ENCODE measurements at regions not wholly inside any gene's neighbourhood (a gene's known extent, or its start where the extent isn't known, plus 50 kb on each side); places are given as distances from the start of the nearest gene placed in this dataset.

GRCh38 chr18:73735836-73736235 lies 411.8 kb downstream of the FBXO15 start:
- Histone ChIP-seq H4K20me1 (ENCODE audit: control insufficient read depth, insufficient read depth) (no peaks in the 10 kb centered on the region), H3K9me3 (replicated peaks; ENCODE audit: control insufficient read depth, insufficient read depth, low read length) (no peaks in the 10 kb centered on the region), H3K79me2 (ENCODE audit: control insufficient read depth, insufficient read depth, low read length) (no peaks in the 10 kb centered on the region), H3K9ac (ENCODE audit: control insufficient read depth, insufficient read depth, low read length) (no peak overlapping the region), H3K27me3 (replicated peaks in 1 of 2; ENCODE audit: control insufficient read depth in 2 of 2, insufficient read depth in 2 of 2, low read length in 1 of 2) (no peaks in the 10 kb centered on the region), H3K4me2 (ENCODE audit: control insufficient read depth, insufficient read depth) (no peak overlapping the region), H3K4me3 (no peak overlapping the region), H3K4me1 (ENCODE audit: control insufficient read depth, insufficient read depth, low read length) (no peaks in the 10 kb centered on the region), H2AFZ (ENCODE audit: control insufficient read depth, low read depth, low read length) (no peak overlapping the region), H3K27ac (ENCODE audit: control insufficient read depth, insufficient read depth) (no peak overlapping the region), H3K36me3 (ENCODE audit: control insufficient read depth in 2 of 2, insufficient read depth in 2 of 2, low read length in 1 of 2) (no peaks in the 10 kb centered on the region)
- FAIRE-seq (no peak), ATAC-seq (no peak), DNase-seq (ENCODE audit: low read depth, low spot score) (no peak)
- 30% methylated on average over 6 of the region's 6 CpGs for WGBS (ENCODE audit: insufficient coverage, insufficient replicate concordance, low lambda C conversion rate, missing lambda C conversion rate)
- in situ Hi-C loops (cut with MboI) (no loop called here), intact Hi-C loops (cut with micrococcal nuclease; ENCODE audit: unreplicated experiment) (no loop called here)
- ChIA-PET RAD21 (ENCODE audit: unreplicated experiment) (no interaction called here), SMC1A (ENCODE audit: uncharacterized antibody, unreplicated experiment) (no interaction called here), CTCF (no interaction called here), POLR2A (interaction anchor here (0.5 kb wide), 1 partner anchor 769 kb away, joined by 5 read pairs; no protein-coding TSS in a partner anchor)
- no TSS peak for BruUV-seq (replicated peaks)
- TF ChIP-seq CEBPB (IDR thresholded peaks at IDR 0.05; ENCODE audit: borderline replicate concordance in 1 of 2, low read depth in 2 of 2, low read length in 2 of 2) (no peak), BHLHE40 (IDR thresholded peaks at IDR 0.05; ENCODE audit: borderline replicate concordance in 1 of 2, low read depth in 2 of 2, low read length in 1 of 2) (no peak), CHD1 (IDR thresholded peaks at IDR 0.05; ENCODE audit: low read depth, low read length) (no peak), ZNF207 (IDR thresholded peaks at IDR 0.05; ENCODE audit: borderline replicate concordance) (no peak), SMC3 (IDR thresholded peaks at IDR 0.05; ENCODE audit: borderline replicate concordance, low read length) (no peak), KAT2A (conservative IDR thresholded peaks at IDR 0.05; ENCODE audit: control insufficient read depth, low read depth, low read length) (no peak), NFYB (IDR thresholded peaks at IDR 0.05; ENCODE audit: insufficient read depth, low read depth, low read length) (no peak), POLR2A (IDR thresholded peaks at IDR 0.05; ENCODE audit: low read depth, low read length) (no peak), HDGF (IDR thresholded peaks at IDR 0.05) (no peak), RB1 (IDR thresholded peaks at IDR 0.05; ENCODE audit: borderline replicate concordance) (no peak), NFXL1 (IDR thresholded peaks at IDR 0.05; ENCODE audit: borderline replicate concordance) (no peak), E2F8 (IDR thresholded peaks at IDR 0.05; ENCODE audit: low read depth, partially characterized antibody) (no peak), MYC (IDR thresholded peaks at IDR 0.05; ENCODE audit: insufficient read depth, insufficient read length, insufficient replicate concordance, low read length, severe bottlenecking) (no peak), ZBED1 (IDR thresholded peaks at IDR 0.05; ENCODE audit: borderline replicate concordance) (no peak)
- TF ChIP-seq, protein P1, sequence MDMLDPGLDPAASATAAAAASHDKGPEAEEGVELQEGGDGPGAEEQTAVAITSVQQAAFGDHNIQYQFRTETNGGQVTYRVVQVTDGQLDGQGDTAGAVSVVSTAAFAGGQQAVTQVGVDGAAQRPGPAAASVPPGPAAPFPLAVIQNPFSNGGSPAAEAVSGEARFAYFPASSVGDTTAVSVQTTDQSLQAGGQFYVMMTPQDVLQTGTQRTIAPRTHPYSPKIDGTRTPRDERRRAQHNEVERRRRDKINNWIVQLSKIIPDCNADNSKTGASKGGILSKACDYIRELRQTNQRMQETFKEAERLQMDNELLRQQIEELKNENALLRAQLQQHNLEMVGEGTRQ (IDR thresholded peaks at IDR 0.05; ENCODE audit: borderline replicate concordance, low read depth, low read length), result no peak
